GM13976 (cell line): ENCODE measurements at regions not wholly inside any gene's neighbourhood (a gene's known extent, or its start where the extent isn't known, plus 50 kb on each side); places are given as distances from the start of the nearest gene placed in this dataset.

ENCODE experiments used
- DNase-seq: peaks from one replicate; pipeline ENCODE4 v3.0.0; 2012; ENCODE audit warnings: low spot score
- CTCF ChIP-seq: IDR thresholded peaks from 2 replicates; pipeline ENCODE4 v1.5.1; 2012; ENCODE audit warnings: borderline replicate concordance, mild to moderate bottlenecking; ENCODE audit not compliant: insufficient read depth; ENCODE audit errors: extremely low read depth, missing control alignments, control extremely low read depth
- in situ Hi-C: fragments of 300-500 bp; cut with MboI; formaldehyde crosslinking; loops from one replicate; pipeline ENCODE4 v1.12.0; 2022; ENCODE audit warnings: low sequenced_read_pairs, mixed read lengths, inconsistent platforms; ENCODE audit not compliant: unreplicated experiment

GRCh38 chr9:32220750-32221149 lies 163.7 kb upstream of the ACO1 start:
- no peak for TF ChIP-seq CTCF
- in situ Hi-C loops: no loop called here
- no peak for DNase-seq

- no peak for TF ChIP-seq CTCF
- in situ Hi-C loops: no loop called here
- no peak for DNase-seq
Observed at GRCh38 chr9:32234451-32234850, 150.0 kb upstream of the ACO1 start.

GRCh38 chr9:32247168-32247567 lies 137.3 kb upstream of the ACO1 start:
- no peak for DNase-seq
- TF ChIP-seq CTCF: no peak
- in situ Hi-C loops: no loop called here

GRCh38 chr9:32248189-32248712 lies 136.2 kb upstream of the ACO1 start:
- no peak for TF ChIP-seq CTCF
- in situ Hi-C loops: no loop called here
- no peak for DNase-seq

- peak; percentile 66 for TF ChIP-seq CTCF
- DNase-seq: peak; percentile 65
- in situ Hi-C loops: loop anchor here (10.0 kb wide), 1 partner anchor 117 kb away; no protein-coding TSS in a partner anchor
Observed at GRCh38 chr9:32251539-32251938, 132.9 kb upstream of the ACO1 start.

- no peak for DNase-seq
- no peak for TF ChIP-seq CTCF
- in situ Hi-C loops: loop anchor here (10.0 kb wide), 1 partner anchor 119 kb away; no protein-coding TSS in a partner anchor
Observed at GRCh38 chr9:32253731-32254130, 130.7 kb upstream of the ACO1 start.
